Hepatocyte (in vitro differentiated cells): ENCODE measurements at regions not wholly inside any gene's neighbourhood (a gene's known extent, or its start where the extent isn't known, plus 50 kb on each side); places are given as distances from the start of the nearest gene placed in this dataset.

ENCODE experiments used
- CTCF ChIP-seq: fragments of 200-600 bp; sonication (generic); IDR thresholded peaks from 2 replicates; pipeline ENCODE4 v1.5.1; 2016; ENCODE audit warnings: antibody characterized with exemption, mild to moderate bottlenecking; ENCODE audit not compliant: poor library complexity
- EZH2 ChIP-seq: fragments of 200-600 bp; sonication (generic); IDR thresholded peaks from 2 replicates; pipeline ENCODE4 v1.6.1; 2016; ENCODE audit warnings: antibody characterized with exemption, mild to moderate bottlenecking, borderline replicate concordance

DNA sequence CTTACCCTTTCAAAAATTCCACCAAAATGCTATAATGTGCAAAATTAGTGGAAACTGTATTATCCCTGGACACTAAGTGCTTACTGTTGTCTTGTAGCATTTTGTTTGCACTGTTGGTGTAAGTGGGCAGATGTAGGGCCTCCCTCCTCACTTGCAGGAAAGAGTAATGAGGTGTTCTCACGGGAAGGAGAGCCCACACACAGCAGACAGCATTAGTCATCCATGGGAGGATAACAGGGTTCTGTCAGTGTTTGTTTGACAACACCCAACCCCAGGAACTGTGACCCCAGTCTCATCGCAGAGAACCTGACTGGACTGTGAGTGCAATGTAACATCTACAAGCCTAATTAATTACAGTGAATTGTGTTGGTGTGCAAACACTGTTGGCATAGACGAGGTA, 58.7 kb upstream of the VSTM2A start:
- TF ChIP-seq CTCF = no peak
- no peak for TF ChIP-seq EZH2
